Nephron progenitor cell (in vitro differentiated cells): ENCODE measurements at regions not wholly inside any gene's neighbourhood (a gene's known extent, or its start where the extent isn't known, plus 50 kb on each side); places are given as distances from the start of the nearest gene placed in this dataset.

Experiments
- DNase-seq: peaks from one replicate; pipeline ENCODE4 v3.0.0; 2021
- H3K27ac Mint-ChIP-seq: 2 replicates; pipeline ENCODE4 v1.8.0; 2021; ENCODE audit warnings: mild to moderate bottlenecking, moderate library complexity, mixed read lengths
- H3K27me3 Mint-ChIP-seq: 2 replicates; pipeline ENCODE4 v1.8.0; 2021; ENCODE audit warnings: mild to moderate bottlenecking, low read depth, mixed read lengths; ENCODE audit not compliant: poor library complexity
- H3K36me3 Mint-ChIP-seq: 2 replicates; pipeline ENCODE4 v1.8.0; 2021; ENCODE audit warnings: low read depth, mixed read lengths
- H3K4me1 Mint-ChIP-seq: 2 replicates; pipeline ENCODE4 v1.8.0; 2021; ENCODE audit warnings: mixed read lengths
- H3K4me3 Mint-ChIP-seq: 2 replicates; pipeline ENCODE4 v1.8.0; 2021; ENCODE audit warnings: mild to moderate bottlenecking, moderate library complexity, mixed read lengths
- H3K9me3 Mint-ChIP-seq: 2 replicates; pipeline ENCODE4 v1.8.0; 2021; ENCODE audit warnings: mild to moderate bottlenecking, moderate library complexity, mixed read lengths
- CTCF ChIP-seq: fragments of 200-600 bp; sonication (generic); IDR thresholded peaks from 2 replicates; pipeline ENCODE4 v1.5.0; 2021; ENCODE audit warnings: antibody characterized with exemption

GRCh38 chr5:167870055-167870454, 421.4 kb upstream of the WWC1 start:
- TF ChIP-seq CTCF = no peak
- no peaks in the 10 kb centered on the region for H3K36me3 Mint-ChIP-seq
- no peak overlapping the region for H3K4me3 Mint-ChIP-seq
- H3K4me1 Mint-ChIP-seq = no peaks in the 10 kb centered on the region
- peaks cover 3% of the 10 kb centered on the region for H3K27me3 Mint-ChIP-seq
- no peak for DNase-seq
- H3K27ac Mint-ChIP-seq = no peak overlapping the region
- H3K9me3 Mint-ChIP-seq = no peaks in the 10 kb centered on the region

- no peak for TF ChIP-seq CTCF
- H3K4me1 Mint-ChIP-seq = no peaks in the 10 kb centered on the region
- no peak overlapping the region for H3K27ac Mint-ChIP-seq
- H3K27me3 Mint-ChIP-seq = peaks cover 3% of the 10 kb centered on the region
- H3K9me3 Mint-ChIP-seq = no peaks in the 10 kb centered on the region
- H3K4me3 Mint-ChIP-seq = no peak overlapping the region
- no peak for DNase-seq
- no peaks in the 10 kb centered on the region for H3K36me3 Mint-ChIP-seq
Measured at GRCh38 chr5:167871091-167871490, 420.4 kb upstream of the WWC1 start.

GRCh38 chr5:167872791-167873190, 418.7 kb upstream of the WWC1 start:
- no peak for DNase-seq

GRCh38 chr5:167877114-167877722, 414.2 kb upstream of the WWC1 start:
- no peaks in the 10 kb centered on the region for H3K9me3 Mint-ChIP-seq
- H3K4me3 Mint-ChIP-seq = no peak overlapping the region
- H3K27me3 Mint-ChIP-seq = no peaks in the 10 kb centered on the region
- no peaks in the 10 kb centered on the region for H3K4me1 Mint-ChIP-seq
- TF ChIP-seq CTCF = no peak
- no peaks in the 10 kb centered on the region for H3K36me3 Mint-ChIP-seq
- H3K27ac Mint-ChIP-seq = no peak overlapping the region
- no peak for DNase-seq

More at GRCh38 chr5:167872791-167873190, 418.7 kb upstream of the WWC1 start:
- Mint-ChIP-seq H3K27ac (no peak overlapping the region), H3K4me3 (no peak overlapping the region), H3K4me1 (no peaks in the 10 kb centered on the region), H3K9me3 (no peaks in the 10 kb centered on the region), H3K27me3 (peaks cover 3% of the 10 kb centered on the region), H3K36me3 (no peaks in the 10 kb centered on the region)
- no peak for TF ChIP-seq CTCF

- peaks cover 3% of the 10 kb centered on the region for H3K27me3 Mint-ChIP-seq
- no peaks in the 10 kb centered on the region for H3K9me3 Mint-ChIP-seq
- H3K27ac Mint-ChIP-seq = no peak overlapping the region
- no peaks in the 10 kb centered on the region for H3K36me3 Mint-ChIP-seq
- H3K4me1 Mint-ChIP-seq = no peaks in the 10 kb centered on the region
- TF ChIP-seq CTCF = no peak
- H3K4me3 Mint-ChIP-seq = no peak overlapping the region
- DNase-seq = no peak
Measured at GRCh38 chr5:167877924-167878323, 413.5 kb upstream of the WWC1 start.

GRCh38 chr5:167880420-167880819, 411.0 kb upstream of the WWC1 start:
- no peaks in the 10 kb centered on the region for H3K36me3 Mint-ChIP-seq
- no peaks in the 10 kb centered on the region for H3K4me1 Mint-ChIP-seq
- H3K9me3 Mint-ChIP-seq = peaks cover 3% of the 10 kb centered on the region
- no peak for TF ChIP-seq CTCF
- no peak for DNase-seq
- H3K27me3 Mint-ChIP-seq = peaks cover 4% of the 10 kb centered on the region
- H3K27ac Mint-ChIP-seq = no peak overlapping the region
- H3K4me3 Mint-ChIP-seq = no peak overlapping the region
